Activated CD8-positive, alpha-beta memory T cell treated with anti-CD3 and anti-CD28 coated beads for 48 hours (primary cell): ENCODE measurements at regions not wholly inside any gene's neighbourhood (a gene's known extent, or its start where the extent isn't known, plus 50 kb on each side); places are given as distances from the start of the nearest gene placed in this dataset.

Experiments
- DNase-seq, 3 experiments: peaks; one replicate each; pipeline ENCODE4 v3.0.0-alpha.2; 2020; ENCODE audit warnings: low read depth in 2 of 3, low spot score in 2 of 3

DNA sequence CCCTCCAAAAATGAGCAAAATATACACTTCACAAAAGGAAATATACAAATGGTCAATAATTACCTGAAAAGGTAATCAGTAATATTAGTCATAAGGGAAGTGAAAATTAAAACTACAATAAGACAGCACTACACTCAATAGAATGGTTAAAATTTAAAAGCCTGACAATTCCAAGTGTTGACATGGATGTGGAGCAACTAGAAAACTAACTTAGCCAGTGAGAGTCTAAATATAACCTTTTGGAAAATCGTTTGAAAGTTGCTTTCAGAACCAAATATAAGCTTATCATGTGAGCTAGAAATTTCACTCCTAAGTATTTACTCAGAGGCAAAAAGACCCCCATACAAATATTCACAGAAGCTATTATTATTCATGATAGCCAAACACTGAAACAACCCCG, 105.1 kb upstream of the MVB12B start:
- no peak for DNase-seq

GRCh38 chr9:126222363-126222834, 104.2 kb upstream of the MVB12B start:
- no peak for DNase-seq

- no peak for DNase-seq
Observed at GRCh38 chr9:126222835-126223431, 103.7 kb upstream of the MVB12B start.

DNA sequence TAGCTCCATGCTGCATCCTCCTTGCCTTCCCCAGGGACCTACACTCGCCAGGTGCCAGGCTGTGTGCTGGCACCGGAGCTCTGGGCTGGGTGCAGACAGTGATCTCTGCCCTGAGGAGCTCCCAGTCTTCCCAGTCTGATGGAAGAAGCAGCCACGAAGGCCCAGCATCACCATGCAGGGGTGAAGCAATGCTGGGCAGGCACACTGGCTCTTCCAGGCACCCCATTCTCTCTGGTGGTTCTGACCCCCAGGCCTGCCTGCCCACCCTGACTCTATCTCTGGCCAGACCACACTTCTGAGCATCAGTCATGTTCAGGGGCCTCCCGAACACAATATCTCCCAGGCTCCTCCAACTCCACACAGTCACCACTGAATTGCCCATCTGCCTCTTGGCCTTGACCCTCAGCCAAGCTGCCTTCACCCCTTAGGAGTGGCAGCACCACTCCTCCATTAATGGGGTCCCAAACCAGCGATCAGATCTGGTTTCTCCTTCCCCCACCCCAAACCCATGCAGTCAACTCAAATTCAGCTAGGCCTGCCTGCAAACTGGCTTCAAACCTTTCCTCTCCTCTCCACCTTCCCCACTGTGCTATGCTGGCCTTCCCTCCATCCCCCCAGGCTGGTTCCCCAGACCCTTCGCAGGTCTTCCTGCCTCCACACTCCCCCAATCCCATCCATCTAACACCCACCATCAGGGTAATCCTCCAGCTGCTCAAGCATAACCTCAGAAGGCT, 102.7 kb upstream of the MVB12B start:
- no peak for DNase-seq

- DNase-seq, result no peak
Observed at GRCh38 chr9:126225611-126226609, 100.7 kb upstream of the MVB12B start.

- no peak for DNase-seq
Observed at GRCh38 chr9:126226991-126227936, 99.4 kb upstream of the MVB12B start.

DNA sequence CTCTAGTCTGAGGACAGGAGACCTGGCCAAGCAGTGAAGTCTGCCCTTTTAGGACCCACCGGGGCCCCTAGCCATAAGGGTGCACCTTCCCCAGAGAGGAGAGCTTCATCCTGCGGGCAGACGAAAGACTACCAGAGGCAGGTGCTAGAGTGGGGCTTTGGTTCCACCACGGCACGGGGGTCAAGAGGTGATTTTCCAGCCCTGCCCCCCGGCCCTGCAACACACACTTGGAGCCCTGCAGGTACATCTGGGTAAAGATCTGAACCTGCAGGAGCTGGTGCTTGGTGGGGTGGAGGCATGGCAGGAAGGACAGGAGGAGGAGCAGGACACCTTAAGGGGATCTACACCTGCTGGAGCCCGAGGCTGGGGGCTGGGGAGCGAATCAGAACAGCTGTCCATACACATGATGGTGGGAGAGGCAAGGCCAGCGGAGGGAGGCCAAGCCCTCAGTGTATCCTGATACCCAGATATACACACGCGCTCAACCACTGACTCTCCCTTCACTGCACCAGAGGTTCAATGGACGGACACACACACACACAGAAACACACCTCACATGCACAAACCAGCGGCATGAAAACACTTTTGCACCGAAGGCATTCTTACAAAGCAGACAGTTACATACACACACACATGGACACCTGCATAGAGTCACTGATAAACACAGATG, 98.4 kb upstream of the MVB12B start:
- DNase-seq, result no peak

- DNase-seq, result peak; percentile 20 to 43 (median 42)
Observed at GRCh38 chr9:126228781-126229444, 97.7 kb upstream of the MVB12B start.

- no peak for DNase-seq
Observed at GRCh38 chr9:126229501-126229900, 97.1 kb upstream of the MVB12B start.

GRCh38 chr9:126230692-126231091, 95.9 kb upstream of the MVB12B start:
- DNase-seq, result no peak

- no peak for DNase-seq
Observed at GRCh38 chr9:126232461-126232860, 94.2 kb upstream of the MVB12B start.

DNA sequence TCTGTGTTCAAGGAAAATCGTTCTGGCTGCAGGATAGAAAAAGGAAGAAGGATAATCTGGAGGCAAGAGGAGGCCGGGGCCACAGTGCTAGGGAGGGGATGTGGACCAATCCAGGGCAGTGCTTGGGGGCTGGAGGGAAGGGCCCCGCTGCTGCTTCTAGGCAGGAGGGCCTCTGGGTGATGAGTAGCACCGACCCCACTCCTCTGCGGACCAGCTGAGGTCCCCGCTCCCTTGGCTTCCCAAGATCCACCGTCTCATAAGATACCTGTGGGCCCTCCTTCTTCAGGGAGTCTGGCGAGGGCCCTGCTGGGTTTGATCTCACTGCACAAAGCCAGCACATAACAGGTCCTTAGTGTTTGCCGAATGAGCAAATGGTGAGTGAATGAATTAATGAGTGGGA, 93.5 kb upstream of the MVB12B start:
- DNase-seq, result no peak

DNA sequence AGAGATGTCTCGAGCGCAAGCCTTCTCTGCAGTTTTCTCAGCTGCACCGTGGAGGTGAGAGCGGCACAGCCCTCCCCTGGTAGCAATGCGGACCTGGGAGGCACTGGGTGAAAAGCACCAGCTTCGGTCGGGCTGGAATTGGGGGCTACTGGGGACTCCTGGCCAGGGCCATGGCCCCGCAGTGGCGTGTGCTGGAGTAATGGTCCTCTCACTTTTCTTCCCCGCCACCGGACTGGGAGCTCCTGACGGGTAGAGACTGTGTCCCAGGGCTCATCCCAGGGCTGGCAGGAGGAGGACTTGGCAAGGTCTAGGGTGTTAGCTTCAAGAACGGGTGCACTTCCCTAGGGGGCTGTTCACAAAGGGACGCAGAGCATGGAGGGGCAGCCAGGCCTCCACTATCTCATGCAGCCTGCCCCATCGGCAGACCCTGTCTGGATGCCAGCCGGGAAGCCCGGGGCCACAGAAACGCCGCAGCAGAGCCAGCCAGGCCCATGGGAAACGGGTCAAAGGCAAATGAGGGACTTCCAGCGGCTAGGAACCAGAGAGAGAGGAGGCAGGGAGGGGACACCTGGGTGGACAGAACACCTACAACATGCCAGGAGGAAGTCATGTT, 92.6 kb upstream of the MVB12B start:
- no peak for DNase-seq

GRCh38 chr9:126234681-126235335, 91.8 kb upstream of the MVB12B start:
- DNase-seq, result no peak

- no peak for DNase-seq
Observed at GRCh38 chr9:126235336-126236243, 91.0 kb upstream of the MVB12B start.

DNA sequence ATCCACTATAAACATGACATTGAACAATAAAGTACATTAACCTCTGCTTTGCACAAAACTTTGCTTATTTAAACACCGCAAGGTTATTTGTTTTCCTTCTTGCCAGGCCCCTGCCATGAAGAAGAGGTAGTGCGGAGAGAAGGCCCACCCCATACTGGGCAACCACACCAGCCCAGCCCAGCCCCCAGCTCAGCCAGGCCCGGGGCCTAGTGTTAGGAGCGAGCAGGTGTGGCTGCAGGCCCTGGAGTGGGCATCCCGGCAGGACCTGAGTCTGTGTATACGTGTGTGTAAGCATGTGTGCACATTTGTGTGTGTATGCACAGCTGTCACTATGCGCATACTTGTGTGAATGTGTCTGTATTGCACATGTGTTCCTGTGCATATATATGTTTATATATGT, 90.4 kb upstream of the MVB12B start:
- DNase-seq, result no peak

- no peak for DNase-seq
Observed at GRCh38 chr9:126238415-126238814, 88.2 kb upstream of the MVB12B start.
